Sigmoid colon (tissue), 3 donors: ENCODE measurements at regions not wholly inside any gene's neighbourhood (a gene's known extent, or its start where the extent isn't known, plus 50 kb on each side); places are given as distances from the start of the nearest gene placed in this dataset.

Experiments used
- CTCF ChIP-seq, 4 experiments: fragments of 450-650 bp in 3 of 4; fragments of 200-600 bp in 1 of 4; IDR thresholded peaks; one replicate each; pipeline ENCODE4 v1.5.1; 2016 to 2019; ENCODE audit warnings: antibody characterized with exemption in 4 of 4, mild to moderate bottlenecking in 3 of 4, moderate library complexity in 2 of 4
- POLR2A ChIP-seq, 2 donors: fragments of 450-650 bp; IDR thresholded peaks; one replicate each; pipeline ENCODE4 v1.6.1; 2016; ENCODE audit warnings: antibody characterized with exemption in 2 of 2, mild to moderate bottlenecking in 2 of 2, moderate library complexity in 2 of 2

- TF ChIP-seq CTCF (IDR thresholded peaks at IDR 0.05) (no peak), POLR2A (IDR thresholded peaks at IDR 0.05) (no peak)
These were observed 504.8 kb downstream of the ETS1 start for GRCh38 chr11:128082574-128082973.
